ENCODE measurements at regions not wholly inside any gene's neighbourhood (a gene's known extent, or its start where the extent isn't known, plus 50 kb on each side); places are given as distances from the start of the nearest gene placed in this dataset.

GRCh38 chr10:30747633-30748032, 118.1 kb upstream of the LYZL2 start:
- TF ChIP-seq CTCF (IDR thresholded peaks at IDR 0.05) (no peak), POLR2A (IDR thresholded peaks at IDR 0.05) (no peak)
